Hepatocyte (in vitro differentiated cells): ENCODE measurements at regions not wholly inside any gene's neighbourhood (a gene's known extent, or its start where the extent isn't known, plus 50 kb on each side); places are given as distances from the start of the nearest gene placed in this dataset.

Source experiments
- CTCF ChIP-seq: fragments of 200-600 bp; sonication (generic); IDR thresholded peaks from 2 replicates; pipeline ENCODE4 v1.5.1; 2016; ENCODE audit warnings: antibody characterized with exemption, mild to moderate bottlenecking; ENCODE audit not compliant: poor library complexity
- EZH2 ChIP-seq: fragments of 200-600 bp; sonication (generic); IDR thresholded peaks from 2 replicates; pipeline ENCODE4 v1.6.1; 2016; ENCODE audit warnings: antibody characterized with exemption, mild to moderate bottlenecking, borderline replicate concordance
- EZH2phosphoT487 ChIP-seq: fragments of 200-600 bp; sonication (generic); IDR thresholded peaks from one replicate; pipeline ENCODE4 v1.6.1; 2018; ENCODE audit warnings: antibody characterized with exemption, mild to moderate bottlenecking, low read depth, moderate library complexity; ENCODE audit not compliant: unreplicated experiment, severe bottlenecking

GRCh38 chr2:44836916-44837315, 104.6 kb upstream of the SIX3 start:
- no peak for TF ChIP-seq EZH2phosphoT487
- no peak for TF ChIP-seq EZH2
- TF ChIP-seq CTCF, result no peak
